Ishikawa (cell line): ENCODE measurements at regions not wholly inside any gene's neighbourhood (a gene's known extent, or its start where the extent isn't known, plus 50 kb on each side); places are given as distances from the start of the nearest gene placed in this dataset.

ENCODE experiments used
- CEBPB ChIP-seq: IDR thresholded peaks from 2 replicates; pipeline ENCODE4 v1.6.1; 2012
- CREB1 ChIP-seq: IDR thresholded peaks from 2 replicates; pipeline ENCODE4 v1.6.1; 2012; ENCODE audit warnings: low read depth
- EGR1 ChIP-seq: IDR thresholded peaks from 2 replicates; pipeline ENCODE4 v1.6.1; 2012
- EP300 ChIP-seq: IDR thresholded peaks from 2 replicates; pipeline ENCODE4 v1.6.1; 2012; ENCODE audit warnings: borderline replicate concordance
- FOXM1 ChIP-seq: IDR thresholded peaks from 2 replicates; pipeline ENCODE4 v1.6.1; 2012; ENCODE audit warnings: low read depth, borderline replicate concordance
- NFIC ChIP-seq: IDR thresholded peaks from 2 replicates; pipeline ENCODE4 v1.6.1; 2012
- RAD21 ChIP-seq: IDR thresholded peaks from 2 replicates; pipeline ENCODE4 v1.6.1; 2012; ENCODE audit warnings: low read depth
- TAF1 ChIP-seq: IDR thresholded peaks from 2 replicates; pipeline ENCODE4 v1.6.1; 2012; ENCODE audit warnings: low read depth, mild to moderate bottlenecking
- TCF12 ChIP-seq: IDR thresholded peaks from 2 replicates; pipeline ENCODE4 v1.6.1; 2012; ENCODE audit warnings: low read depth
- TEAD4 ChIP-seq: IDR thresholded peaks from 2 replicates; pipeline ENCODE4 v1.6.1; 2012
- YY1 ChIP-seq: IDR thresholded peaks from 2 replicates; pipeline ENCODE4 v1.6.1; 2012; ENCODE audit warnings: low read depth
- ZBTB7A ChIP-seq: IDR thresholded peaks from 2 replicates; pipeline ENCODE4 v1.6.1; 2012; ENCODE audit warnings: low read depth
- TF ChIP-seq, protein P1 (sequence below): IDR thresholded peaks from 2 replicates; pipeline ENCODE4 v1.6.1; 2012
- TF ChIP-seq, protein P2 (sequence below): IDR thresholded peaks from 2 replicates; pipeline ENCODE4 v1.6.1; 2012
- TF ChIP-seq, protein P3 (sequence below): IDR thresholded peaks from 2 replicates; pipeline ENCODE4 v1.6.1; 2012; ENCODE audit warnings: low read depth, mild to moderate bottlenecking

DNA sequence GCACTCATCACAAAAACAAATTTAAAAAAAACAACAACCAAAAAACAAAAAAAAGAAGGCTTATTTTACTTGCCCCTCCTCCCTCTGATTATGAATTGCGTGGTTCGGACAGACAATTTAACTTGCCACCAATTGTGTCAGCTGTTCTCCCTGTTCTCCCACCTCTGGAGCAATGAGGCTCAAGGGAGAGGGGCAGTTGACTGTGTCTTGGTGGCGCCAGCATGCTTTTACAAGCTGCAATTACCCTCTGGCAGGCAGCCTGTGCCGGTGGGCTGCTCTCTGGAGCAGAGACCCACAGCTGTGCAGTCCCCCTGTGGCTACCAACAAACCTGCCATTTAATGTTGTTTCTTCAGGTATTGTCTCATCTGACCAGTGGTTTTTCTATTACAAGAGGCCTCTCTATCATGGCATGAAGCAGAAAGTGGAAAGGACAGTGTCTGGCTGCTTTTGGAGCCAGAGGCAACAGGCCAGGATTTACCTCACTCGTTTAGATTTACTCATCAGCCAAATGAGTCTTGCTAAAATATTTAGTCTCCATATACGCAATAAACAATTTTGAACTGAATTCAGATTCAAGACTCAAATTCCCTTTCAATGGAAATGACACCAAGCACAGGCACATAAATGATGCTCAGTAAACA is 192.0 kb upstream of the TPRG1 start:
- no peak for TF ChIP-seq NFIC

DNA sequence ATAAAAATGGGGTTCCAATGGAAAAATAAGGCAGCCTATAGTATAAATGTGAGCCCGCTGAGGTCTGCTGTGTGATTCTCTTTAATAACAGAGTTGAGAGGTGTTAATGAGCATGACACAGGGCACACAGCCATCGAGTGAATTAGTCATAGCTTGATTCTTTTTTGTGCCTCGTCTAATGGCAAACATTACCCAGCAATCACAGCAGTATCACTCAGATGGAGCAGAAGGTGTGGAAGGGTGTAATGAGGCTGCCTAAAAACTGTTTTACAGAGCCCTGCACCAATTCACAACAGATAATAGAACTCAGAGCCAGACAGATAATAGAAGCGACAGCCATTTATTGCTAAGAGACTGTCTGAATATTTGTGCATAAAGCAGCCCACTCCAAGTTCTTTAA is 178.6 kb upstream of the TPRG1 start:
- TF ChIP-seq, protein P1, sequence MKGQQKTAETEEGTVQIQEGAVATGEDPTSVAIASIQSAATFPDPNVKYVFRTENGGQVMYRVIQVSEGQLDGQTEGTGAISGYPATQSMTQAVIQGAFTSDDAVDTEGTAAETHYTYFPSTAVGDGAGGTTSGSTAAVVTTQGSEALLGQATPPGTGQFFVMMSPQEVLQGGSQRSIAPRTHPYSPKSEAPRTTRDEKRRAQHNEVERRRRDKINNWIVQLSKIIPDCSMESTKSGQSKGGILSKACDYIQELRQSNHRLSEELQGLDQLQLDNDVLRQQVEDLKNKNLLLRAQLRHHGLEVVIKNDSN: no peak
- TF ChIP-seq TAF1: no peak
- TF ChIP-seq TCF12: no peak
- TF ChIP-seq CREB1: no peak
- TF ChIP-seq ZBTB7A: no peak
- TF ChIP-seq EP300: no peak
- TF ChIP-seq CEBPB: no peak
- TF ChIP-seq RAD21: no peak
- TF ChIP-seq YY1: no peak
- no peak for TF ChIP-seq FOXM1
- no peak for TF ChIP-seq NFIC
- TF ChIP-seq, protein P2, sequence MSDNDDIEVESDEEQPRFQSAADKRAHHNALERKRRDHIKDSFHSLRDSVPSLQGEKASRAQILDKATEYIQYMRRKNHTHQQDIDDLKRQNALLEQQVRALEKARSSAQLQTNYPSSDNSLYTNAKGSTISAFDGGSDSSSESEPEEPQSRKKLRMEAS: no peak
- no peak for TF ChIP-seq EGR1
- TF ChIP-seq TEAD4: no peak
- TF ChIP-seq, protein P3, sequence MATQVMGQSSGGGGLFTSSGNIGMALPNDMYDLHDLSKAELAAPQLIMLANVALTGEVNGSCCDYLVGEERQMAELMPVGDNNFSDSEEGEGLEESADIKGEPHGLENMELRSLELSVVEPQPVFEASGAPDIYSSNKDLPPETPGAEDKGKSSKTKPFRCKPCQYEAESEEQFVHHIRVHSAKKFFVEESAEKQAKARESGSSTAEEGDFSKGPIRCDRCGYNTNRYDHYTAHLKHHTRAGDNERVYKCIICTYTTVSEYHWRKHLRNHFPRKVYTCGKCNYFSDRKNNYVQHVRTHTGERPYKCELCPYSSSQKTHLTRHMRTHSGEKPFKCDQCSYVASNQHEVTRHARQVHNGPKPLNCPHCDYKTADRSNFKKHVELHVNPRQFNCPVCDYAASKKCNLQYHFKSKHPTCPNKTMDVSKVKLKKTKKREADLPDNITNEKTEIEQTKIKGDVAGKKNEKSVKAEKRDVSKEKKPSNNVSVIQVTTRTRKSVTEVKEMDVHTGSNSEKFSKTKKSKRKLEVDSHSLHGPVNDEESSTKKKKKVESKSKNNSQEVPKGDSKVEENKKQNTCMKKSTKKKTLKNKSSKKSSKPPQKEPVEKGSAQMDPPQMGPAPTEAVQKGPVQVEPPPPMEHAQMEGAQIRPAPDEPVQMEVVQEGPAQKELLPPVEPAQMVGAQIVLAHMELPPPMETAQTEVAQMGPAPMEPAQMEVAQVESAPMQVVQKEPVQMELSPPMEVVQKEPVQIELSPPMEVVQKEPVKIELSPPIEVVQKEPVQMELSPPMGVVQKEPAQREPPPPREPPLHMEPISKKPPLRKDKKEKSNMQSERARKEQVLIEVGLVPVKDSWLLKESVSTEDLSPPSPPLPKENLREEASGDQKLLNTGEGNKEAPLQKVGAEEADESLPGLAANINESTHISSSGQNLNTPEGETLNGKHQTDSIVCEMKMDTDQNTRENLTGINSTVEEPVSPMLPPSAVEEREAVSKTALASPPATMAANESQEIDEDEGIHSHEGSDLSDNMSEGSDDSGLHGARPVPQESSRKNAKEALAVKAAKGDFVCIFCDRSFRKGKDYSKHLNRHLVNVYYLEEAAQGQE: no peak

DNA sequence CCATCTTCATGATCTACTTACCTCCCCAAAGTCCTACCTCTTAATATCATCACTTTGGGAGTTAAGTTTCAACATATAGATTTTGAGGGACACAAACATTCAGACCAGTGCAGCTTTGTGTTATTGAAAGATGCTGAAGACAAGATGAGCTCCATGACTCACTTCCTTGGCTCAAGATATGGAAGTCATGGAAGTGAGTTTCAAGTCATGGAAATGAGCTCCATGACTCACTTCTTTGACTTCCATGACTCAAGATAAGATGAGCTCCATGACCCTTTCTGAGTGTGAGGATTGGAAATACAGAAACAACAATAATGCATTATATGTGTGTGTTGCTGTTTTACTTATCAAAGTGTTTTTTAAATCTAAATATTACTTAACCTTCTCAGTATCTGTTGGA is 170.2 kb upstream of the TPRG1 start:
- no peak for TF ChIP-seq CEBPB
- no peak for TF ChIP-seq NFIC
- TF ChIP-seq, protein P1: no peak
- no peak for TF ChIP-seq EP300
- TF ChIP-seq EGR1: no peak
- TF ChIP-seq, protein P2: no peak
- TF ChIP-seq, protein P3: no peak
- no peak for TF ChIP-seq CREB1

DNA sequence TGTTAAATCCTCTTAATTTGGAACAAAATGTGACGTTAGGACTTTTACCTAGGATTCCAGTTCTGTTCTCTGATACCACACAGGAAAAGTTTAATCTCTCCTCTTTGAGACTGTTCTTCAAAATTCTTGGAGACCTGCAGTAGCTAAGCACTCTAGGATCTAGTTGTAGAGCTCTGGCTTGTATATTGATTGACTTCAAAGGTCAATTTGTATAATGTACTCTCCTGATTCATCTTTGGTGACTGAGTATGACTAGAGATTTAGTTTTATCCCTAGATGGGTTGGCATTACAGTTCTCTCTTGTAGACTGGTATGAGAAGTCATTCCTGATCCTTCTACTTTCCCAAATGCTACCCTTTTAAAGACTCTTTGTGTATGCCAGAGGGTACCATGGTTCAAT is 168.4 kb upstream of the TPRG1 start:
- TF ChIP-seq, protein P1: no peak
- no peak for TF ChIP-seq CEBPB
- no peak for TF ChIP-seq TAF1
- no peak for TF ChIP-seq CREB1
- TF ChIP-seq ZBTB7A: no peak
- TF ChIP-seq YY1: no peak
- no peak for TF ChIP-seq TEAD4
- TF ChIP-seq TCF12: no peak
- no peak for TF ChIP-seq NFIC
- TF ChIP-seq, protein P3: no peak
- TF ChIP-seq FOXM1: no peak
- TF ChIP-seq RAD21: no peak
- no peak for TF ChIP-seq EP300
- TF ChIP-seq EGR1: no peak
- TF ChIP-seq, protein P2: no peak
